GM18507 (cell line): ENCODE measurements at regions not wholly inside any gene's neighbourhood (a gene's known extent, or its start where the extent isn't known, plus 50 kb on each side); places are given as distances from the start of the nearest gene placed in this dataset.

Experiments
- DNase-seq: peaks from one replicate; pipeline ENCODE4 v3.0.0; 2011; ENCODE audit warnings: low read depth; ENCODE audit not compliant: insufficient read length; ENCODE audit errors: extremely low spot score
- FAIRE-seq: peaks from 2 replicates; lab custom pipeline; 2011; peaks lifted over from hg19 to GRCh38; lab: Jason Lieb, UNC

DNA sequence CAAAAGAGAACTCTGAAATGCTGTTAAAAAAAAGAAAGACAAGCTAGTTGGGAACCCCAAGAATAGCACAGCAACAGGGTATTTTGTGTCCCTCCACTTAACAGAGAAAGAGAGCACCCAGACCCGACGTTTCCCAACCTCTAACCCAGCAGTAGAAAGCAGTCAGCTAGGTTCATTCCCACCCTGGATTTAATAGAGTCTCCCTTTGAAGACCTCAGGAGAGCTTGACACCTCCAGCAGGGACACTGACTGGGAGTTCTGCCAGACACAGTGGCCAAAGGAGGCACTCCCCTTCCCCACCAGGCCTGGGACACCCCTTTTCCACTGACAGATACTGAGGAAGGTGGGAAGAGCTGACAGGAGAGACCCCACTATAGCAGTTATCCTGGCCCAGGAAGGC, 337.5 kb upstream of the MSX2 start:
- no peak for DNase-seq
- FAIRE-seq: no peak

DNA sequence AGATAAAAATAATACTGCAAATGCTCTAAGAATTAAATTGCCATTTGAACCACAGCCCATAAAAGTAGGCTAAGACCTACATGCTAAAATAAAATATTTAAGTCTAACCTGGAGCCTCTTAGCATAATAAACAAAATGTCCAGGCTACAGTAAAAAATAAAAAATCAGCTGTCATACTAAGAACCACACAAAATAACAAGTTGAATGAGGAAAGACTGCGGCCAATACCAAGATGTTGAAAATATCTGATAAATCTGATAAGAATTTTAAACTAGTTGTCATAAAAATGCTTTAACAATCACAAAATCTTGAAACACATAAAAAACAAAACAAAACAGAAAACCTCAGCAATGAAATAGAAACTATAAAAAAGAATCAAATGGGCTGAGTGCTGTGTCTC, 336.9 kb upstream of the MSX2 start:
- DNase-seq: no peak
- no peak for FAIRE-seq

DNA sequence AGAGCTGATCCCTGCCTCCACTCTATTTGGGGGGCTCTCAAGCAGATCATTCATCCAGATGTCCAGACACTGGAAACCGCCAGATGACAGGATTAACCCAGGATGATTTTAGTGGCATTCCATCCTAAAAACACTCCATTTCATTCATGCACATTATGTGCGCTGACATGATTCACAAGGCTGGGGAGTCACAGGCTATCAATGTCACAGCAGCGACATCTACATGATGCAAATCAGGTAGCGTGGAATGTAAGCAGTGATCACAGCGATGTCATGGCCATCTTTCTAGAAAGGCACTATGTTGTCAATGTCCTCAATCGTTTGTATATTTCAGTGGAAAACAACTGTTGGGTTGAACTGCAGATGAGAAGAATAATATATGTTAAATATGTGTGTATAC, 331.5 kb upstream of the MSX2 start:
- DNase-seq (no peak), FAIRE-seq (no peak)

DNA sequence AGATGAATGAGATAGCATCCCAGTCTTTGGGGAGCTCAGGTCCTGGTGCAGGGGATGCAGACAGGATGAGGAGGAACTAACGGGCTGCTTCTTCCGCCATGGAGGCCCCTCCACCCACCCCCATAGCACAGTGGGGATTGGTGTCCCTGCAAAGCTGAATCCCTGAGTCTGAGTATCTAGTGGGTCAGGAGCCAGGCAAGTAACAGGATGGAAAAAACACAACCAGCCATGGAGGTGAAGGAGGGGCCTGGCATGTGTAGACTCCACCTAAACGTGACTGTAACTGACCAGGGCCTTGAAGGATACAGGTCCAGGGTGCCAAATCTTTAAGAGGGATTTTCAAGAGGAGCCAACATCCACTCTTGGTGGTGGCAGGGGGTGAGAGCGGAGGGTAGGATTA, 327.8 kb upstream of the MSX2 start:
- no peak for DNase-seq
- no peak for FAIRE-seq

DNA sequence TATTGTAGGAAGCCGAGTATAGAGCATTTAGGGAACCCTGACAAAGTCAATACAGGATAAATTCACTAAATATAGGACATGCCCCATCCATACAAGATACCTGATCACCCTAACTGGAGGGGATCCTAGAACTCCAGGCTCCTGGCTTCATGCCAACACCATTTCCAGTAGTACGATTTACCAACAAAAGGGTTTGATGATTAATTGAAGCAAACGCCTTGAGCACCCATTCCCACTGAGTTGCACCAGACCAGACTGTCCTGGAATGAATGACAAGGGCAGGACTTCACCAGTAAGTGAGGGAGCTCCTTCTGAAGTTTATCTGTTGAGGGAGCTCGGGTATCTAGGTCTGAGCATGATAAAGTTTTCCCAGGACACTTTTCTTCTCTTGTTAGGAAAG, 327.2 kb upstream of the MSX2 start:
- DNase-seq (no peak), FAIRE-seq (no peak)

DNA sequence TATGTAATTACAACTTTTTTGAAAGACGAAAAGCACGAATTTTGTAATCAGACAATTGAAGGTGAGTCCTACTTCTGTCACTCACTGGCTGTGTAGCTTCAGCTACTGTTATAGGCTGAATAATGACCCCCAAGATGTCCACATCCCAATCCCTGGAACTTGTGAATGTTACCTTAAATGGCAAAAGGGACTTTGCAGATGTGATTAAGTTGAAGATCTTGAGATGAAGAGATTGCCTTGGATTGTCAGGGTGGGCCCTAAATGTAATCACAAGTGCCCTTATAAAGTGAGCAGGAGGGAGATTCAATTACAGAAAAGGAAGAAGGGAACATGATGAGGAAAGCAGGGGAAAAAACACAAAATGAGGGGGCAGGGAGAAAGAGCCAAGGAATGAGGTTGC, 326.2 kb upstream of the MSX2 start:
- DNase-seq: no peak
- no peak for FAIRE-seq

DNA sequence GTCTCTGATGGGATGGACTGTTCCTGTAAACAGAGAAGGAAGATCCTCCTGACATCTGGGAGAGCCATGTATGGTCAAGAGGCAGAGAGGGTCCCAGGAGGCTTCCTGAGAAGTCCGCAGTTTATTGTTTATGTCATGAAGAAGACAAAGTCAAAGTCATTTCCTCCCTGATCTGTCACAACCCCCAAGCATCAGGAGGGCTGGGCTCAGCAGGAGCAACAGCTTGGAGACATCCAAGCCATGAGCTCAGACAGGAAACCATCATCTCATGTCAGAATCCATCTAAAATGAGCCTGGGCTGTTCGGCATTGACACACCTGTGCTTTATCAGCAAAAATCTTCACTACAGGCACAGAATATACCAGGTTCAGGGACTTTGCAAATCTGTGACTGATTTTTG, 325.0 kb upstream of the MSX2 start:
- DNase-seq (no peak), FAIRE-seq (no peak)

DNA sequence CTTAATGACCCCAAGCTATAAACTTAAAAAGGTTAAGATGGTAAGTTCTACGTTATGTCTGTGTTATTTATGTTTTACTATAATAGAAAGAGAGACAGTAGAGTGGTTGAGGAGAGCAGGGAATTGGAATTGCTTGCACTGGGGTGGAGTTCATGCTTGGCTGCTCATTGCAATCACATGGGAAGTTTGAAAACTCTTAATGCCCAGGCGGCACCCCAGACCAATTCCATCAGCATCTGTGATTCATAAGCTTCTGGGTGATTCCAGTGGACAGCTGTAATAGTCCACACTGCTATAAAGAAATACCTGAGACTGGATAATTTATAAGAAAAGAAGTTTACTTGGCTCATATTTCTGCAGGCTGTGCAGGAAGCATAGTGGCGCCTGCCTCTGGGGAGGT, 323.9 kb upstream of the MSX2 start:
- no peak for FAIRE-seq
- DNase-seq: no peak

DNA sequence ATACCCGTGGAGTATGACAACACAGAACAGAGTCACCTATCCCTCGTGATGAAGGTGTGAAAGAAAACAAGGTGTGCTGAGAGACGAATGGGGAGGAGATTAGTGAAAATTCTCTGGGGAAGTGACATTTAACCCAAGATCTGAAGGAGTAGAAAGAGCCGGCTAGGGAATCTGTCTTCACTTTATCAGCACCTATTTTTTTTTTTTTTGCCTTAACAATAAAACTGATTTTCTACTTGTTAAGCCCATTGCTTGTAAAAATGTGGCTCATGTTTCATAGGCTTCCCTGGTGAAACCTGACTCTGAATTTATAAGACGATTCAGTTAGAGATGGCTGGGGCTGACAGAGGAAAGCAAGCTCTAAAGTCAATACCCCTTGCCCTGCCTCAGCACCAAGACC, 322.6 kb upstream of the MSX2 start:
- FAIRE-seq: no peak
- DNase-seq: no peak

DNA sequence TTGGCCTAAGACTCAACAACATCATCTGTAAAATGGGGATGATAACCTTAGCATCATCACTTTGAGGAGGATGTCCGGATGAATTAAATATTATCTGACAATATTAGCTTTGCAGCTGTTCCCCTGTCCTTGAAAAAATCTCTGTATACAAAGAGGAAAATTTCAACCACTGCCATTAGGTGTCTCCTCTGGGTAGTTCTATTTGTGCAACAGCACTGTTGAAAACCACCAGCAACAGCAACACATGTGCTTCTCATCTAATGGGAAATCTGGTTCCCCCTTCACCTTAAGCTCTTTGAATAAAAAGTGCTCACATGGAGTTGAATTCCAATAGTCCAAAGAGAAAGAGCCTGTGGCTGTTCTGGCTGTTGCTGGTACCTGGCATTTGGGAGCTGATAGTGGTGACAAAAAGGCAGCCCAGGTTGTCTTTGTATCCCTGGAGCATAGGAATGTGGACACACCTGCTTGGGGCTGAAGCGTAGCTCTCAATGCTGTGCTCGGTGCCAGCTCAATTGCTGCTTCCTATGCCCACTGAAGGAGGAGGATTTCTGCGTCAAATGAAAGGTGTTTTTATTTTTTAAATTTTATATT, 322.1 kb upstream of the MSX2 start:
- no peak for FAIRE-seq
- no peak for DNase-seq

DNA sequence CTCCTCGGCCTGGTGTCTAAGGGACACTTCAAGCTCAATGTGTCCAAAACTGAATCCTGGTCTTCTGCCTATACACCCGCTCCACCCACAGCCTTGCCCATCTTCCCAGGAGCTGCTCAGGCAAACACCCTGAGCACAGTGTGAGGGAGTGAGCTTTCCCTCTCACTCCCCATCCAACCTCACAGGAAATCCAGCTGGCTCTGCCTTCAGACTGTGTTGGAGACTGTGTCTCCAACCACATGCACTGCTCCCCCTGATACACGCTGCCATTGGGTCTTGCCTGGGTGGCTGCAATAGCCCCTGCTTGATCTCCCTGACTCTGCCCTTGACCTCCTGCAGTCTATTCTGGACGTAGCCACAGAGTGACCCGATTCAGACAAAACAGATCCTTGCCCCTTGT, 319.5 kb upstream of the MSX2 start:
- FAIRE-seq (no peak), DNase-seq (no peak)

DNA sequence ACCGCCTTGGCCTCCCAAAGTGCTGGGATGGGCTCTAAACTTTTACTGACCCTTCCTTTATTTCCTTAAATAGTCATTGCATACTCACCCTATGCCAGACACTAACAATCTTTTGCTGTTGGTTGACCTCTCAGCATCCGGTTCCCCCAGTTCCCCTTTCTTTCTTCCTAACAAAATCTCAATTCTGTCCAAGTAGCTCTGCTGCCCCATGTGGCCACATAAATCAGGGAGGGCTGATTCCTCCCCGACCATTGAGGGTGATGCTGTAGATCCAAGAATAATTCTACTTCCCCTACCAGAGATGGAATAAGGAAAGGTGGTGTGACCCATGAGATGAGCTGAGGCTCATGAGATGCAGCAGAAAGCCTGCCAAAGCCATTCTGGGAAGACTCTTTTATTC, 315.3 kb upstream of the MSX2 start:
- DNase-seq (no peak), FAIRE-seq (peak; percentile 41)

DNA sequence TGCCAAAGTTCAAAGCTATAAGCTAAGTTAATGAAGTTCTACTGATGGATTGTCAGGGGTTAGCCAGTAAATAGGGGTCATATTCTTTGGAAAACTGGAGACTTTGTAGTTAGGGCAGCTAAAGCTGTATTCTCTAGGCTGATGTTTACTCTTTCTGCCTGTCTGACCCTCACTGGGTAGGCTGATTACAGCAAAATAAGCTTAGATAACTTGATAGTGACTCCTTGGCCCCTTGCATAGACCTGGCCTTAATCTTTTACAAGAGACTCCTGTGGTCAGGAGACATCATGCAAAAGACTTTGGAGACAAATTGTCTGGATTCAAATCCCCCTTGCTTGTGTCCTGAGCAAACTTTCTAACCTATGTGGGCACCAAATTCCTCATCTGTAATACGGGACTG, 314.4 kb upstream of the MSX2 start:
- no peak for DNase-seq
- no peak for FAIRE-seq

DNA sequence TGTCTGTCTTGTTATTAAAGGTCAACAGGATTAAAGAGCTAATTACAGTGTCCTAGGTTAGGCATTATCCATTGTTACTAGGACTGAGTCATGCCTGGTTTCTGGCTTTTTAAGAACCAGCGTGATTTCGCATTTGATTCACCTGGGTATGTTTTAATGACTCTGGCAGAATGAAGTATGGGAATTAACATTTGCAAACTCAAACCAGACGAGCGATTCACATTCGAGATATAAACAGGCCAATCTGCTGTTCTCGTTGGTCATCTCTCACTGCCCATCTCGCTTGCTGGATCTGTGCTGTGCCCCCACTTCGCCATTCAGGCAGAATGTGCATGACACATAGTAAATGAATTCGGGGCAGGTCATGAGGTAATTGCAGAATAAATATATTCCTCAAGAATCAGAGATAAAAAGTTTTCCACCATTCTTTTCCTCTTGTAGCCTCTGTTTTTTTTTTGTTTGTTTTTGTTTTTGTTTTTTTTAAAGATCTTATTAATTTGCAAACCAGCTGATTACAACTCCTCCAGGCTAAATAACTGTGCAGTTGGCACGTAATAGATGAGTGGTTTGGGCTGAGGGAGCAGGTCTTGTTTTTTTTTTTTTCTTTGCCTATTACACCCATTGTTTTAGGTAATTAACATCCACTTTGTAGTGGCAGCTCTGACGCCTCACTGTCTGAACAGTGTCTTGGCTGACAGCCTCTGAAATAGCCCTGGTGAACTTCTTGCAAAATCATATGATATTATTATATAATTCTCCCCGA, 313.5 kb upstream of the MSX2 start:
- DNase-seq (no peak), FAIRE-seq (no peak)

DNA sequence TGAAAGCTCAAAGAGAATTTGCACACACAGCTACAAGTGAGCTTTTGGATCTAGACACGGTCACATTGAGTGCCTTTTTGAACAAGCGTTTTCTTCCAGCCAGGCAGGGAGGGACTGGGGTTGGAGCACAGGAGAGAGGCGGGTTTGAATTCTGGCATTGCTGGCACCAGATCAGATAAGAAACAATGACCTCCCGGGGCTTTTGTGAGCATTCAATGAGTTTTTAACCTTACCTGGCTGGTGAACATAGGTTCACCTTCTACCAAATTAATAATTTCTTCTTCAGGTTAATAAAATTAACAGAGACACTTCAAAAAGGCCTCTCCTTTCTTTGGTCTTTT, 312.9 kb upstream of the MSX2 start:
- no peak for FAIRE-seq
- no peak for DNase-seq

DNA sequence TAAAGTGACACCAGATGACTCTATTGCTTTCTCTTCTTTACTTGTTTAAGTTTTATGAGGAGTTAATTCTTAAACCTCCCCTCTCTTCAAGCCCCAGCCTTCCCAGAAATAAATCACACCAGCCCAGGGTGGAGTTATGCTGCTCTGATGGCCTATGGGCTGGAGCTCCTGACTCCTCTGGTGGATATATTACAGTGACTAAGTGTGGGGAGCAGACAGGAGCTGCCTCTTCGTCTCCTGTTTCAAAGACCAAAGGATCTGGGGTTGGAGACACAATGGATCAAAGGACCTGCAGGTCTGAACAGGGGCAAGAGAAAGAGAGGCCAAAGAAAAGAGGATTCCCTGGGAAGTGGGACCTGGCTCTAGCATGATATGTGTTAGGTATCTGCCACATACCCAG, 312.0 kb upstream of the MSX2 start:
- DNase-seq (no peak), FAIRE-seq (no peak)

DNA sequence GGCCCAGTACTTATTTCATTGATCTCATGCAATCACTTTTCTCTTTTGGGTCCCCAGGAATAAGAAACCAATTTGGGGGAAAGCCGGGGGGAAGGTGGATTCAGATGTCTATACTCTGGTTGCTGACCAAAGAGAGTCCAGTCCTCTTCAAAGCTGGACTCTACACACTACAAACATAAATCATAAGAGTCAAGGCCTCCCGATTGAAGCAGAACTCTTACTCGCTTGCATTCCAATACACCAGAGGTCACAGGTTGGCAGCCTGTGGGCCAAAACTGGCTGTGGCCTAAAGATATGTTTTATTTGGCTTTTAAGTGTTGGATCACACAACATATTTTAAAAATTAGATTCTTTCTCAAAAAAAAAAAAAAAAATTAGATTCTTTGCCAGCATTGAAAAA, 311.4 kb upstream of the MSX2 start:
- DNase-seq: no peak
- FAIRE-seq: no peak

DNA sequence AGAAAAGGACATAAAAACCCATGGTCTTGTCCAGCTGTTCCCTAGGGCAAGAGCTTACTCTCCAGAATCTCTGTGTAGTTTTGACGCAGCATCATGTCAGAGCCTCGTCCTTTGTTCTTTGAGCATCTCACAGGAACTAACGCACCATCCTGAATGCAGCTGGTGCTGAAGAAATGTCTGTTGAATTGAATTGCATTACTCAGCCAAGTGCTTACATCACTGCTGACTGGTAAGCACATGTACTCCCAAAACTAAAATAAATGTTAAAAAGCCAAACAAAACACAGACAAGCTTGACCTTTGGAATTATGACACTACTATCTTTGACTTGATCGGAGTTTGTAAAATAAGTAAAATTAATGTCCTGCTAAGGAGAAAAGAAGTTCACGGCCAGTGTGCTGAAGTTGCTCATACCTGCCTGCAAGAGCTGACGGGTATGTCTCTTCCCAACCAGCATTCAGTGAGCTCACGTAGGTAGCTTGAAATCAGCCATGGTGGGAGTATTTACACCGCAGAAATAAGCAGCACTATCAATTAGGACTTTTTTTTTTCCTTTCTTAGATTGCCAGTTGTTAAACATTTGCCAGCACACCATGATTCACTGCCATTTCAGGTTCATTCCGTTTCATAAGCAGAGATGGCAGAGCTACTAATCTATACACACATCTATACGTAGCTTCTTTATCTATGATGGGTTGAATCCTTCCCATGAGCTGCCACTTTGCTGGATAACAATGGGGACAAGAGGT, 310.6 kb upstream of the MSX2 start:
- FAIRE-seq (no peak), DNase-seq (no peak)

DNA sequence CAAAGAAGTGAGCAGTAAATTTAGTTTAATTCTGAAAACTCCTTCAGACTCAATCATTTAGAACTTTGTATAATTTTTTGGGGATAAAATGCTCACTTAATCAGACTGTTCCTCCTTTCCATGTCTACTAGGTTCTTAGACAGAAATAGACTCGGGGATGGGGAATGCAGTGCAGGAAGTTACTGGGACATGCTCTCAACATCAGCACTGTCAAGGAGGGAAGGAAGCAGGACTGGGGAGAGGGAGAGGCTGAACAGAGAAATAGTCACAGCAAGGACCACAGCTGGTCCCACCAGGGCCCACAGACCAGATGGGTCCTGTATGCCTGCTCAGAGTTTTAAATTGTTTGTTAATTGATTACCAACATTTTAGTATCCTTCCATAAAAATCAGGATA, 310.1 kb upstream of the MSX2 start:
- no peak for FAIRE-seq
- DNase-seq: no peak

DNA sequence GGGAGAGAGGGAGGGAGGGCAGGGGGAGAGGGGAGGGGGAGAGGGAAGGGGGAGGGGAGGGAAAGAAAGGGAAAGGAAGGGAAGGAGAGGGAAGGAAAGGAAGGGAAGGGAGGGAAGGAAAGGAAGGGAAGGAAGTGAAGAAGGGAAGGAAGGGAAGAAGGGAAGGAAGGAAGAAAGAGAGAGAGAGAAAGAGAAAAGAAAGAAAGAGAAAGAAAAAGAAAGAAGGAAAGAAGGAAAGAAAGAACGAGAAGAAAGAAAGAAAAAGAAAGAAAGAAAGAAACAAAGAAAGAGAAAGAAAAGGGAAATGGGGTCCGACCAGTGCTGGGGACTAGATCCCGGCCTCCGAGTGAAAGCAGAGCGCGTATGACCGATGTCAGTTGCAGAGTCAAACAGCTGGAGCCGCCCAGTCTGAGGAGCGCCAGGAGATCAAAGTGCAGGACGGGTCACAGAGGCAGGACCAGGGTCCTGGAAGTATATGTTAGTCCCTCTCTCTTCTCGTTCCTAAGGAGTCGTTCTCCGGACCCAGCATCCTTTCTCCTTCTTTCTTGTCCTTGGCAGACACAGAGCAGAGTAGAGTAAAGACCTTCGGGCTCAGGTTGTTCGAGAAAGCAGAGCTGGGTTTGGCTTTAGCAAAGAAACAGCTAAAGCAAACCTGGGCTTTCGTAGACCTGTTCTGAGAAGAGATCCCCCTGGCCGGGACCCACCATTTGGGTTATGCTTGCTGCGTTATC, 305.4 kb upstream of the MSX2 start:
- no peak for FAIRE-seq
- no peak for DNase-seq
